HG03575 (cell line): ENCODE measurements at regions not wholly inside any gene's neighbourhood (a gene's known extent, or its start where the extent isn't known, plus 50 kb on each side); places are given as distances from the start of the nearest gene placed in this dataset.

Experiments used
- ATAC-seq: cut with Tn5 transposase; IDR thresholded peaks from one replicate; pipeline ENCODE4 v1.9.1; 2021; ENCODE audit not compliant: unreplicated experiment, insufficient number of reproducible peaks, low FRiP score; ENCODE audit errors: extremely low read depth

DNA sequence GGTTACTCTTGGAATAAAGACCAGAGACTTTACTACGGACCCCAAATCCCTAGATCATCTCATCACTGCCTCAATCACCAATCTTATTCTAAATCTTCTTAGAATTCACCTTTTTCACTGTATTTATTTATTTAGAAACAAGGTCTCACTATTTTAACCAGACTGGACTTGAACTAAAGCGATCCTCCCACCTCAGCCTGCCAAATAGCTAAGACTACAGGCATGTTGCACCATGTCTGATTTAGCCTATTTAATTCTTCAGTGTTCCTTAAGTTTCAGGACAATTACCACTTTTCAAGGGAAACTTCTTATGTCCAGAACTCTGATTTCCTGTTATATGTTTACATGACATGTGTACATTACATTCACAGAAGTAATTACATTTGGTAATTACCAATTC lies 238.0 kb upstream of the COL8A1 start:
- ATAC-seq, result no peak

DNA sequence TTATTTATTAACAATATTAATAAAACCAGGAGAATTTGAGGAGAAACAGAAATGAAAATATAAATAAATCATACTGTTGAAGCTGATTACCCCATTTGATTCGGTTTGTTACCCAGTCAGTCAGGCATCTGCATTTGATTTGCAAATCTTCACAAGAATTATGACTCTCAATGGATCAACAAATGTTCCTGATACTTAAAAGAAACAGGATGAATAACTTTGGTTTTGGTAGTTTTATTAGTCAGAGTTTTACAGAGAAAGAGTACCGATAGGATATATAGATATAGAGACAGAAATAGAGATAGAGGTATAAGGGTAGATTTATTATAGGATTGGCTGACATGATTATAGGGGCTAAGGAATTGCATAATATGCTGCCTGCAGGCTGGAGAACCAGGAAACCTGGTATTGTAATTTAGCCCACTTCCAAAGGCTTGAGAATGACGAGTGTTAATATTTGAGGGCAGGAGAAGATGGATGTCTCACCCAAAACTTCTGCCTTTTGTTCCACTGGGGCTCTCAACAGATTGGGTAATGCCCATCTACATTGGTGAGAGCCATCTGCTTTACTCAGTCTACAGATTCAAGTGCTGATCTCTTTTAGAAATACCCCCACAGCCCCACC lies 241.6 kb upstream of the COL8A1 start:
- ATAC-seq, result no peak

DNA sequence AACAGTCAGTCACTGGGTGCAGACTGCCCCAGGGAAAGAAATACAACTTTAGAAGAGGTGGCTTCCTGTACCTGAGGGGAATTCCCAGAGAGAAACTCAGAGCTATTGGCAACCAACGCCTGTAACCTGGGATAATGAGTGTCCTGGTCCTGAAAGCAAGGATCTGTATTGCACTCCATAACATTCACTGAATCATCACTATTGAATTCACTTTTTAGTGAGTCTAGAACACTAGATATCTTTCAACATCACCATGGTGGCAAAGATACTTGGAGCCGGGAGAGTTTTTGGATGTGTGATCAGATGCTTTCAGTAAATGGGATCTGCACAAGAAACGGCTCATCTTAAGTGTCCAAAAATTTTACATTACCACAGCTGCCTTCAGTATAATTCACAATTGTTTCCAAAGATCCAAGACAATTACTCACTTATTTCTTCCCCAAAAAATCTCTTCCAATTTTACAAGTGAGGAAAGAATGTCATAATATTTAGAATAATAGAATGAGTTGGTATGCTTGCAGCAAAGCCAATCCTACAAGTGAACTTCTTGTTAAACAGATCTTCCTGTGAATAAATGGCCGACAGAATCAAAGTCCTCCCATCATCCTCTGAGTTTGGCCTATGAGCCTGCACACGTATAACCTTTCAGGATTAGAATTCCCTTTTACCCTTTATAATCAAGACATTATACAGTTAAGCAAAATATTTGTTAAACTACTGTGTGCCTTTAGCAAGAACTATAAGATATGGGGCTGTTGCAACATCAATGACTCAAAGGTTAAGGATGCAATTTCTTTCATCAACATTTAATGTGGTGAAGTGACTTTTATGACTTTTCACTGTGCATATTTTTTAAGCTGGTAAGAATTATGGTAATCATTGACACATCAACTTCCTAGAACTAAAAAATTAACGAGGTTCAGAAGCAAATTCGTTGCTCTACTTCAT lies 243.3 kb upstream of the COL8A1 start:
- ATAC-seq, result no peak

DNA sequence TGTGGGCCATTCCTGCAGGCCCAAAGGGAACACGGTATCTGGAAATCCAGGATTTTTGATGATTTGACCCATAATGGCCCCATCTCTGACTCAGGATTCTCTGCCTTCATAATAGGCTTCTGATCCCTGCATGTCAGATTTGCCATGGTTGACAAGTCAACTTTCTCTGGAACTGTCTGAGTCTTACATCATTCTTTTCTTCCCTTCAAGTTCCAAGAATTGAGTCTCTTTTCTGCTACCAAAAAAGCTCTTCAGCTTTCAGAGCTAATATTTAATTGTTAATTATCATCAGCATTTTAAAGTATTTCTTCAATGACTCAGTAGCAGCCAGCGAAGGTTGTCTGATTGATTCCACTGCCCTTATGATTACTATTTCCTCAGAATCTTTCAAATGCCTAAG lies 244.4 kb upstream of the COL8A1 start:
- ATAC-seq, result no peak

DNA sequence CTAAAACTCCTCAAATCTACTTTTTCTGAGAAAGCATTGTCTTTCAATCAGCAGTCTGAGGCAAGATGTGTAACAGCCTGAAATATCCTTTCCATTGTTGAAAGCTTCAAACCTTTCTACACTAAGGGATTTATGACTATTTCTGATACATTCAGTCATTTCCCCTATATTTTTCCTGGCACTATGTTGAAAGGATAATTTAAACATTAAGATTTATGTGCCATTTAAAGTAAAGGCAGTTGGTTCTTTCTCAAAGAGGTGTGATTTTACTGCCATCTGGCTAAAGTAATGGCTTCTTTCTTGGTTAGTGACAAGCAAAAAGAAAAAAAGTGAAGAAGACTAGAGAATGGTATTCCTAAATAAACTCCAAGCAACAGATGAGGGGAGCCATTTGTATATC lies 249.6 kb upstream of the COL8A1 start:
- ATAC-seq, result no peak

DNA sequence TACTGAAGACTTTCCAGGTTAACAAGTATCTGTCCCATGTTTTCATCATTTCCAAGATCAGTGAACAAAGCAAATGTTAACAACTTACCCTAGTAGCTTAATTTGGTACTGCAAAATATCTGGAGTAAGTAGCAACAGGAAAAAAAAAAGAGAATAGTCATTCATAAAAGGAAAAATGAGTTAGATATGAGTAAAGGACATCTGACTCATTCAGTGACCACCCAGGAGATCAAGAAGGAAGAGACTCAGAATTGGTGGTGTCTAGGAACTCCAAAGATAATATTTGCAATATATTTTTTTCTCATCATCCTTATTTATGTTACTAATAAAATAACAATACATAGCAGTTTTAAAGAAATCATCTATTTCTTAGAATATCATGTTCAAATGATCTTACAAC lies 253.8 kb upstream of the COL8A1 start:
- no peak for ATAC-seq

DNA sequence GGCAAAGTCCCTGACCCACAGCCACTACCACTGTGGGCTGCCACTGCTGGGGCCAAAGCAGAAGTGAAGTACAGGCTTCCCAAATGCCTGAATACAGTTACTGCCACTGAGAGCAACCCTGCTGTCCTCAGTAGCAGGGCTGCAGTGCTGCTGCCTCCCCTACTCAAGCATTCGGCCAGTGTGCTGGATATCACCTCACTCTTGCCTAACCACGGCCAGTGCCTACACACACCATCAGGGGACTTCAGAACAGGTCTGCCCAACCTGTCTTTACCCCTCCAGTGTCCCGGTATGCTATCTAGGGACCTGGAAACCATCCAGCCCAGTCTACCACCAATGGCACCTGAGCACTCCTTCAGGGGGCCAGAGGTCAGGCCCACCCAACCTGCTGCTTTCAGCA lies 261.5 kb upstream of the COL8A1 start:
- ATAC-seq, result no peak

DNA sequence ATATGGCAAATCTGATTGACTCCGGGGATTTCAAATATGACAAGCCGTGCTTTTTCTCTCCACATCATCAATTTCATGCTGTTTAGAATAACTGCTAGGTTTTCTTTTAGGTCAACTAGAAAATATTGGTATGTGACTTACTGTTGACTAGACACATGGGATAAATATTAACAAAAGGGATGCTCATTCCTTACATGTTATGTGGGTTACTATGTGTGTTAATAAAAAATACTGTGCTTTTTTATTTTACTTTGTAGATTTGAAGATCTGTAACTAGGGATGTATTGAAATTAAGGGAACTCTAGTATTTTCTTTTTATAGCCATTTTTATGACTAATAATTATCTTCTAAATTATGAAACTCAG lies 264.6 kb upstream of the COL8A1 start:
- ATAC-seq, result no peak

DNA sequence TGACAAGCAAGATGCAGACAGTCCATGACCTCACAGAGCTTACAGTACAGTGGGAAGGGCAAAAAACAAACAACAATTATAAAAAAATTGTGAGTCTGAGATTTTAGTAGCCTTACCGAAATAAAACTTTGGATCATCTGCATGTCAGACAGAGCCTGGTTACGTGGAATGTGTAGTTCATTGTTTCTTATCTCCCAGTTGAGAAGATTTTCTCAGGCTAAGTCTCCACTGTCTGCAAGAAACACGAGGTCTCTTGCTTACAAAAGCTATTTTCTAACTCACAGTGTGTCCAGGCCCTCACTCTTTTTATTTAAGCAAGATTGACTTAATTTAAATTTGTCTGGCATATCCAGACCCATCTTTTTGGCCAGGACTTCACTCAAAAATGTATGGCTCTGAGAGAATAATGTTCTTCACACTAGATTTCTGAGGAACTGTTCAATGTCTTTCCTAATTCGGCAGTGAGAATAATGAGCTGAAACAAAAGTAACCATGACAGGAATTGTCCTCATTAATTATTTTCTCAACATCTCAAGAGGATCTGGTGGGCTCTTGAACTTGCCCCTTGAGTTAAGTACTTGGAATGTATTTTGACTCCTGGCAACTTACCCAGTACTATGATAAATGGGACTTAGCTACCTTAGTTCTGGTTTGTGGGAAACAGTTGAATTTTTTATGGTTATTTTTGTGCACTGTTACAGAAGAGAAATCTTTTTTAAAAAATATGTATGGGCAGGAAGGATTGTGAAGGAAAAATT lies 265.1 kb upstream of the COL8A1 start:
- no peak for ATAC-seq

DNA sequence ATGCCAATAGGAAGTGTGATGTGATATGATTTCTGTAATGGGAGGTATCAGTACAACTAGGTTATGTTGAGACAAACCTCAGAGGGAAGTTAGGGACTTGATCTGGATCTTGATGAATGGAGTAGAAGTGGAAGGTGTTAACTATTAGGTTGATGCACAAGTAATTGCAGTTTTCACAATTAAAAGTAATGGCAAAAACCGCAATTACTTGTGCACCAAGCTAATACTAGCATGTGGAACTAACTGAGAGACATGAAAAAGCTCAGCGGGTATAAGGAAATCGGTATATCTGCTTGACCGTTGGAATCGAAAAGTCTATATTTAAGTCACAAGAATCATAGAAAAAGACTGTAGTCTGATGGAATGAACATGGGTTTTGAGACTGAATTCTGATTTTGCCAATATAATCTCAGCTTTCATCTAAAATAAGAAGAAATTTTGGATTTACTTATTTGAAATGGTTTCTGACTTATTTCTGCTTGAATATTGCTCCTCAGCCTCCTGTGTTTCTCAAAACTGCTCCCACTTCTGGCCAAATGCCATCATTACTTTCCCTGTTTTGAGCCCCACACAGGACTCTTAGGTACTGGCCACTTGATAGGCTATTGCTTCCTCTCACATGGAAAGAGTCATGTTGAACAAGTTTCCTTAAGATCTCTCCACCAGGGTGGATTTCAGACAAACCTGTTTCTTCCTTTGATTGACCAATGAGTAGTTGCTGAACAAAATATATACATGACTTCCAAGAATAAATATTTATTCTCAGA lies 271.5 kb upstream of the COL8A1 start:
- ATAC-seq, result no peak

DNA sequence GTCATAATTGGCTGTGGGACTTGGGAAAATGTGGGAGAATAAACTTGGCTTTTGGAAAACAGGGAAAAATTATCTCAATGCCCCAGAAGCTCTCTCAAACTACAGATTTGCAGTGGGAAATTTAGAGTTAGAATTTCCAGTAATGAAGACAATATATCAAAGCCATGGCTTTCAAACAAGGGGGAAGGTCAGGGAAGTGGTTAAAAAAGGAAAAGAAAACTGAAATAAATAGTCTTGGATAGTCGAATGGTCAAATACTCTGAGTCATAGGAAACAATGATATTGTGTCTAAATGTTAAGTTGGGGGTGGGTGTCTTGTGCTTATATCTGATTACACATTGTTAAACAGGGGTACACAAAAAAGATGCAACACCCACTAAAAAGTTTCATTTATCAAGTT lies 272.4 kb upstream of the COL8A1 start:
- ATAC-seq, result no peak

DNA sequence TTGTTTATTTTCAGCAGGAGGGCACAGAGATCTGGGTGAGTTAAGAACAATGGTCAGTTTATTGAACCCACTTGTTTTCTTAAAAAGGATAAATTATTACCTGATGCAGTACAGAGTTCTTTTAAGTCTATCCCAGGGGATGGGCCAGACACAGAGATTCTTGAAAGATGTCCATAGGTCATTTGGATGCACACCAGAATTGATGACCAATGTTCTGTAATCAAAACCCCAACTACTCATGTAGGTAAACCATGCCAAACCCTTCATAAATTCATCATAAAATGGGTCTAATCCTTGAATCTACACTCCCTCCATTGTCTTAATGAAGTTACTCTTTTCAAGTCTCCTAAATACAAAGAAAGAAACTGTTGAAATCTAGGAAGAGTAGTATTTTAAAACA lies 273.0 kb upstream of the COL8A1 start:
- ATAC-seq, result no peak

DNA sequence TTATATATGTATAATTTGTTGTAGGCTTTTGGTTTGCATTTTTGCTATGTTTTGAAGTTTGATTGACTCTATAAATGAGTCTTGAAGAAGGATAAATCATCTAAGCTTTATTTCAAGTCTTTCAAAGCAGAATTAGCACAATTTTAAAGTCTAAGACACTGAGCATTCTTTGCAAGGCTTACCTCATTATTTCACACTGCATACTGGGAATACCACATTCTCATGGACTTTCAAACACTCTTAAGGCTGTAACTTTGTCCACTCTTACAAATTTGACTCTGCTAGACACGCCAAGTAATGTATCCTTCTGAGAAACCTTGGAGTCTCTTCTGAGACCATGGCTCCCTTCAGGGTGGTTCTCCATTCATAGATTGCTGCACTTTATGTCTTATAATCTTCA lies 281.3 kb upstream of the COL8A1 start:
- no peak for ATAC-seq

DNA sequence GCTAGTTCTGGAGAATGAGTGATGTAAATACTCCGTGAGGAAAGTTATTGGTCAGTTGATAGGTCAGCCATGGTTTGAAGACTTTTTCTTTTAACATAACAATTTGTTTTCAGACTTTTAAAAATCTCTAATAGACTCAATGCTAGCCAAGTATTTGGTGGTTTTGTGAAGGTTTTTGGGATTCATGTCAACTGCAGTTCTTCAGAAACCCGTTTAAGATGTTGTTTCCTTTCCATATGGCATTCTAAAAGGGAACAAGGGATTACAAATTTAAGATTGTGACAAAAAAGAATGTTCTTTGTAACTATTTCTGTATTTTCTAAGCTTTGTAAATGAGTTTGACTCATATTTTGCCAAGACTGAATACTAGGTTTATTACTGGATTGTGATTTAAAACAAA lies 281.7 kb upstream of the COL8A1 start:
- ATAC-seq, result no peak

DNA sequence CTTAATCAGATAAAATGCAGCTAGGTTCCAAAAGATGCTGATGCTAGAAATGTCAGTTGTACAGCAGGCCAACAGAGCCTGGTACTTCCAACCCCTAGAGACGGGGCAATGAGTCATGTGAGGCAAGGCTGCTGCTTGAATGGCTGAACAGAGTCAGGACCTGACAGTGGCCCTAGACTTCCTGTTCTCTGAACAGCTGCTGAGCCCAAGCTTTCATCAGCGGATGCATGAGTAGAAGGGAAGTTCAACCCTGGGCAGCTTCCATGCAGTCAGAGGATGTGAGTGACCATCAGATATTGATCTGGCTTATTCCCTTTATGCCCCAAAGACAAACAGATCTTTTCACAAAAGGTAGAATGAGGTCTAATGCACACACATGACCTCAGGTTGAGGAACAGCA lies 282.9 kb upstream of the COL8A1 start:
- no peak for ATAC-seq

DNA sequence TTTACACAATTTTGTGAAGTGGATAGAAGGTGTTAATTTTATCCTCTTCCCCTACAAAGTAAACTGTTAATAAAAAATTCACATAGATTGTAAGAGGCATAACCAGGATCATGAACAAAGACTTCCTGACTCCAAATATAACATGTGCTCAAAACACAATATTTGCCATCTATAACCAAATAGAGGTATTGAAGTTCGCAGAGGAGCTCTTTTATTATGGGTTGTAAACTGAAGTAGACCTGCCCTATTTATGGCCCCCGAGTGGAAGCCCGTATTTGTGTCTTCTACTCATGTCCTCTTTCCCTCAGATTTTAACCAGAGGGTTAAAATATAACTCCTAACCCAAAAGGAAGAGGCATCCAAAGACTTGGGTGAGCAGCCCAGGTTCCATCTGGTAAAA lies 285.6 kb upstream of the COL8A1 start:
- ATAC-seq, result no peak

DNA sequence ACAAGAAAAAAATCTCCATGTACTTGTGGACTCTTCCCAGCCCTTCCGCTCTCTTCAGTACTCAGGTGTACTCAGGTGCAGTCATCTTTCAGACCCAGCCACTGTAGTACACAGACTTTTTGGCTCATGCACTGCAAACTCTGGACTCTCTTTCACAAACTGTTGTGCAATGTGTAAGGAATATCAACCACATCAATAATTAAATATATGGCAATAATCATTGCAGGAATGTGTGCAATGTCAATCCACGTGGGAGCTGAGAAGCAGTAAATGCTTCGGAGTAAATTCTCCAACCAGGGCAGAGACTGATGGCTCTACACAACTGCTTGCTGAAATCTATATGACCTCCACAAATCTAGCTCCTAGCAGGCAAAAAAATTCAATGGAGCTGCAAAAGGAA lies 287.3 kb upstream of the COL8A1 start:
- ATAC-seq, result no peak

DNA sequence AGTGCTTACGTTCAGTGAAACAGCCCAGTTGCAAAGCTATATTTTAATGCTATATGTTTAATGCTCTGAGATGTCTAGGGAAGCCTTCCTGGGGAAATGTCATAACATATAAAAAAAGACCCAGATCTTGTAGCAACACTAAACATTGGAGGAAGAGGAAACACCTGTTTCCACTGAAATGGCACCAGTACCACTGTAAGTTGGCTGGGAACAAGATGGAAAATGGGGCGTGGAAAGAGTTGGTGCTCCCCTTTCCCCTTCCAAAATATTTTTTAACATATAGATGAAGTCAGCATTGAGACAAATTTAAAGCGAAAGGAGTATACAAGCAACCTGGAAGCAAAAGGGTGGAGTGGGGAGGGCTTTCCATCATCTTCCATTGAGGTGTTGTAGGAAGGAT lies 289.9 kb upstream of the COL8A1 start:
- ATAC-seq, result no peak

DNA sequence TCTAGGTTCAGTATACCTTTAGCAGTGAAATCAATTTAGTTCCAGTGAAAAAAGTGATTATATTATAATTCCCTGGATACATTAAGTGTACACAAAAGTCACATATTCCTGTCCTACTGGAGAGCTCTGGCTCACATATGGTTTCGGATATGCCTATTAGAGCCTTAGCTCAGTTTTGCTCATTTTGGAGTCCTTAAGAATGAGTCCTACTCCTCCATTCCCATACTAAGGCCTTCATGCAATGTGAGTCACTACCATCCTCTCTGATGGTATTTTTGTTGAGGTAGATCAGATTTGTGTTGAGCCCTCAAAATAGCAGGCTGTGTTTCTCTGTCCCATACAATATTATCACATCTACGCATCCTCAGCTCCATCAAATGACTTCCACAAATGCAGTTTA lies 294.2 kb upstream of the COL8A1 start:
- ATAC-seq, result no peak
